WERI-Rb-1 (cell line): ENCODE measurements at regions not wholly inside any gene's neighbourhood (a gene's known extent, or its start where the extent isn't known, plus 50 kb on each side); places are given as distances from the start of the nearest gene placed in this dataset.

Experiments
- DNase-seq: peaks from one replicate; pipeline ENCODE4 v3.0.0-alpha.2; 2020
- H3K27ac ChIP-seq: fragments of 250-450 bp; sonication (Bioruptor Pico); 2 replicates; pipeline ENCODE4 v1.5.1; 2020; ENCODE audit warnings: mild to moderate bottlenecking, moderate library complexity
- H3K27me3 ChIP-seq: fragments of 250-450 bp; sonication (Bioruptor Pico); 2 replicates; pipeline ENCODE4 v1.5.1; 2021; ENCODE audit warnings: mild to moderate bottlenecking, low read depth, moderate library complexity; ENCODE audit not compliant: insufficient read depth, severe bottlenecking
- H3K36me3 ChIP-seq: fragments of 250-450 bp; sonication (Bioruptor Pico); 2 replicates; pipeline ENCODE4 v1.5.1; 2020; ENCODE audit warnings: mild to moderate bottlenecking, moderate library complexity
- H3K4me3 ChIP-seq: 2 replicates; pipeline ENCODE4 v1.5.1; 2011; ENCODE audit warnings: low read depth, mild to moderate bottlenecking, control low read depth, low read length
- H3K9me3 ChIP-seq: fragments of 250-450 bp; sonication (Bioruptor Pico); 2 replicates; pipeline ENCODE4 v1.5.1; 2021; ENCODE audit warnings: mild to moderate bottlenecking, moderate library complexity; ENCODE audit not compliant: severe bottlenecking
- TF ChIP-seq, protein P1 (sequence below): IDR thresholded peaks from 2 replicates; pipeline ENCODE4 v1.5.1; 2011; ENCODE audit warnings: low read depth, mild to moderate bottlenecking, control low read depth, inconsistent platforms, low read length

- TF ChIP-seq, protein P1, sequence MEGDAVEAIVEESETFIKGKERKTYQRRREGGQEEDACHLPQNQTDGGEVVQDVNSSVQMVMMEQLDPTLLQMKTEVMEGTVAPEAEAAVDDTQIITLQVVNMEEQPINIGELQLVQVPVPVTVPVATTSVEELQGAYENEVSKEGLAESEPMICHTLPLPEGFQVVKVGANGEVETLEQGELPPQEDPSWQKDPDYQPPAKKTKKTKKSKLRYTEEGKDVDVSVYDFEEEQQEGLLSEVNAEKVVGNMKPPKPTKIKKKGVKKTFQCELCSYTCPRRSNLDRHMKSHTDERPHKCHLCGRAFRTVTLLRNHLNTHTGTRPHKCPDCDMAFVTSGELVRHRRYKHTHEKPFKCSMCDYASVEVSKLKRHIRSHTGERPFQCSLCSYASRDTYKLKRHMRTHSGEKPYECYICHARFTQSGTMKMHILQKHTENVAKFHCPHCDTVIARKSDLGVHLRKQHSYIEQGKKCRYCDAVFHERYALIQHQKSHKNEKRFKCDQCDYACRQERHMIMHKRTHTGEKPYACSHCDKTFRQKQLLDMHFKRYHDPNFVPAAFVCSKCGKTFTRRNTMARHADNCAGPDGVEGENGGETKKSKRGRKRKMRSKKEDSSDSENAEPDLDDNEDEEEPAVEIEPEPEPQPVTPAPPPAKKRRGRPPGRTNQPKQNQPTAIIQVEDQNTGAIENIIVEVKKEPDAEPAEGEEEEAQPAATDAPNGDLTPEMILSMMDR: no peak
- no peaks in the 10 kb centered on the region for H3K9me3 ChIP-seq
- H3K27me3 ChIP-seq: no peaks in the 10 kb centered on the region
- no peak overlapping the region for H3K4me3 ChIP-seq
- DNase-seq: no peak
- no peaks in the 10 kb centered on the region for H3K36me3 ChIP-seq
- no peak overlapping the region for H3K27ac ChIP-seq
Observed at GRCh38 chr5:117588611-117589010, 1014.0 kb upstream of the SEMA6A start.

- Histone ChIP-seq H3K36me3 (no peaks in the 10 kb centered on the region), H3K27me3 (no peaks in the 10 kb centered on the region), H3K4me3 (no peak overlapping the region), H3K27ac (no peak overlapping the region), H3K9me3 (no peaks in the 10 kb centered on the region)
- DNase-seq: no peak
- TF ChIP-seq, protein P1: no peak
Observed at GRCh38 chr5:117587111-117587510, 1012.5 kb upstream of the SEMA6A start.

- Histone ChIP-seq H3K27ac (no peak overlapping the region), H3K9me3 (no peaks in the 10 kb centered on the region), H3K27me3 (no peaks in the 10 kb centered on the region), H3K4me3 (no peak overlapping the region), H3K36me3 (no peaks in the 10 kb centered on the region)
- no peak for DNase-seq
- TF ChIP-seq, protein P1: no peak
Observed at GRCh38 chr5:117568622-117569021, 994.0 kb upstream of the SEMA6A start.

GRCh38 chr5:117568126-117568525, 993.5 kb upstream of the SEMA6A start:
- Histone ChIP-seq H3K36me3 (no peaks in the 10 kb centered on the region), H3K9me3 (no peaks in the 10 kb centered on the region), H3K4me3 (no peak overlapping the region), H3K27ac (no peak overlapping the region), H3K27me3 (no peaks in the 10 kb centered on the region)
- TF ChIP-seq, protein P1: no peak
- DNase-seq: no peak

DNA sequence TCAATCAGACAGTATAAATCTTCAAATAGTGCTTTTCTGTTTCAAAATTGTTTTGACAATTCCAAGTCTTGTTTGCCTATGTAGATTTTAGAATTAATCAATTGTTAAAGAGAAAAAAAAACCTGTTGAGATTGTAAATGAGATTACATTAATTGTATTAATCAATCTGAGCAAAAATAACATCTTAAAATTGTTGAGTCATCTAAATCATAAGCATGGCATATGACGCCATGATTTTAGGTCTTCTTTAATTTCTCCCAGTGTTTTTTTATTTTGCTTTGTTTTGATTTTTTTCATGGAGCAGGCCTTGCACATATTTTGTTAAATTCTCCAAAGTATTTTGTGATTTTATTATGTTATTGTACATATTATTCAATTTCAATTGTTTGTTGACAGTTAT, 988.0 kb upstream of the SEMA6A start:
- TF ChIP-seq, protein P1: no peak
- no peak for DNase-seq
- no peaks in the 10 kb centered on the region for H3K36me3 ChIP-seq

GRCh38 chr5:117561531-117561930, 986.9 kb upstream of the SEMA6A start:
- no peak overlapping the region for H3K4me3 ChIP-seq
- H3K27me3 ChIP-seq: no peaks in the 10 kb centered on the region
- no peak for DNase-seq
- no peak overlapping the region for H3K27ac ChIP-seq
- TF ChIP-seq, protein P1: no peak
- no peaks in the 10 kb centered on the region for H3K36me3 ChIP-seq
- H3K9me3 ChIP-seq: no peaks in the 10 kb centered on the region

More for the DNA sequence above, 988.0 kb upstream of the SEMA6A start:
- H3K4me3 ChIP-seq: no peak overlapping the region
- no peaks in the 10 kb centered on the region for H3K9me3 ChIP-seq
- H3K27ac ChIP-seq: no peak overlapping the region
- H3K27me3 ChIP-seq: no peaks in the 10 kb centered on the region
